ENCODE measurements at regions not wholly inside any gene's neighbourhood (a gene's known extent, or its start where the extent isn't known, plus 50 kb on each side); places are given as distances from the start of the nearest gene placed in this dataset.

GRCh38 chr9:105054491-105054890 lies 126.5 kb upstream of the ABCA1 start:
- TF ChIP-seq, protein P1, sequence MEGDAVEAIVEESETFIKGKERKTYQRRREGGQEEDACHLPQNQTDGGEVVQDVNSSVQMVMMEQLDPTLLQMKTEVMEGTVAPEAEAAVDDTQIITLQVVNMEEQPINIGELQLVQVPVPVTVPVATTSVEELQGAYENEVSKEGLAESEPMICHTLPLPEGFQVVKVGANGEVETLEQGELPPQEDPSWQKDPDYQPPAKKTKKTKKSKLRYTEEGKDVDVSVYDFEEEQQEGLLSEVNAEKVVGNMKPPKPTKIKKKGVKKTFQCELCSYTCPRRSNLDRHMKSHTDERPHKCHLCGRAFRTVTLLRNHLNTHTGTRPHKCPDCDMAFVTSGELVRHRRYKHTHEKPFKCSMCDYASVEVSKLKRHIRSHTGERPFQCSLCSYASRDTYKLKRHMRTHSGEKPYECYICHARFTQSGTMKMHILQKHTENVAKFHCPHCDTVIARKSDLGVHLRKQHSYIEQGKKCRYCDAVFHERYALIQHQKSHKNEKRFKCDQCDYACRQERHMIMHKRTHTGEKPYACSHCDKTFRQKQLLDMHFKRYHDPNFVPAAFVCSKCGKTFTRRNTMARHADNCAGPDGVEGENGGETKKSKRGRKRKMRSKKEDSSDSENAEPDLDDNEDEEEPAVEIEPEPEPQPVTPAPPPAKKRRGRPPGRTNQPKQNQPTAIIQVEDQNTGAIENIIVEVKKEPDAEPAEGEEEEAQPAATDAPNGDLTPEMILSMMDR (conservative IDR thresholded peaks at IDR 0.05) = no peak
- H3K36me3 Mint-ChIP-seq = no peaks in the 10 kb centered on the region
- H3K27me3 Mint-ChIP-seq = no peaks in the 10 kb centered on the region
- peaks cover 15% of the 10 kb centered on the region for H3K9me3 Mint-ChIP-seq
- DNase-seq (ENCODE audit: extremely low spot score, unreplicated experiment) = no peak
- peaks cover 14% of the 10 kb centered on the region for H3K4me1 Mint-ChIP-seq (ENCODE audit: unreplicated experiment)
- H3K27ac Mint-ChIP-seq = no peak overlapping the region
- H3K4me3 Mint-ChIP-seq = no peak overlapping the region

DNA sequence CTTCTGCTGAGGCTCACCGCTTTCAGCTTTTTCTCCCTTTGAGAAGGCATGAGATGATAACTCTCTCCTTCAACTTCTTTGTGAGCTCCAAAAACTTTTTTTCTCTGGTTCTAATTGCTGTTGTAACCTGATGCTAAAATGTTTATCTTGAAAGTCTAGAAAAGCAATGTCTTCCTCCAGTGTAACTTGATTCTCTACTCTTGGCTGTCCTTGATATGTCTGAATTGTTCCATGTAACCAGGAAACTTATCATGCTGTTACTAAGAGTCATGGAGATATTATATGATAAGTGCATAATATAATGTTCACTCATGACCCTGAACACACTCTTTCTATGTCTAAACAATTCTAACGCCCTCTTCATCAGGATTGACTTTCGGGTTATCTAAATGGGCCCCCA lies 128.0 kb upstream of the ABCA1 start:
- Mint-ChIP-seq H3K27ac (peak overlapping the region; percentile 1), H3K36me3 (no peaks in the 10 kb centered on the region), H3K27me3 (no peaks in the 10 kb centered on the region), H3K9me3 (peaks cover 21% of the 10 kb centered on the region), H3K4me1 (ENCODE audit: unreplicated experiment) (peaks cover 14% of the 10 kb centered on the region), H3K4me3 (no peak overlapping the region)
- no peak for DNase-seq (ENCODE audit: extremely low spot score, unreplicated experiment)
- TF ChIP-seq, protein P1 (conservative IDR thresholded peaks at IDR 0.05) = no peak

- Mint-ChIP-seq H3K27ac (no peak overlapping the region), H3K36me3 (no peaks in the 10 kb centered on the region), H3K9me3 (peaks cover 26% of the 10 kb centered on the region), H3K4me3 (no peak overlapping the region), H3K4me1 (ENCODE audit: unreplicated experiment) (peaks cover 18% of the 10 kb centered on the region), H3K27me3 (no peaks in the 10 kb centered on the region)
- TF ChIP-seq, protein P1 (conservative IDR thresholded peaks at IDR 0.05) = no peak
- no peak for DNase-seq (ENCODE audit: extremely low spot score, unreplicated experiment)
Observed at GRCh38 chr9:105057551-105057950, 129.6 kb upstream of the ABCA1 start.

DNA sequence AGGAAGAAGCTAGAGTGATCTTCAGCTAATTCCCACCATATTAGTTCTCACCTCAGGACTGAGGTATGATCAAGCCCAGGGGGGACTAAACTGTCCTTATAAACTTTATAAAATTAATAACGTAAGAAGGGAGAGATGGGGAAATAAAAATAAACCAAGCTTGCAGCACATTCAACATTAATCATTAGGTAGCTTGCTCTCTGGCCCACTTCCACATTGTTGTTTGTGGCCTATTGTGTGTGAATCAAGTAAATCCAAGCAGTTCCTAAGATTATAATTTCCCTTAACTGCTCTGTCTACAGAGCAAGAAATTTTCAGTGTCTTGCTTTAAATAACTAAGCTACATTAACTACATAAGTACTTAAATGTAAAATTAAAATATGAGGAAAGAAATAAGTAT lies 131.3 kb upstream of the ABCA1 start:
- no peak for DNase-seq (ENCODE audit: extremely low spot score, unreplicated experiment)
- H3K4me3 Mint-ChIP-seq = no peak overlapping the region
- H3K4me1 Mint-ChIP-seq (ENCODE audit: unreplicated experiment) = peaks cover 27% of the 10 kb centered on the region
- H3K36me3 Mint-ChIP-seq = no peaks in the 10 kb centered on the region
- TF ChIP-seq, protein P1 (conservative IDR thresholded peaks at IDR 0.05) = no peak
- H3K27me3 Mint-ChIP-seq = no peaks in the 10 kb centered on the region
- H3K9me3 Mint-ChIP-seq = peaks cover 21% of the 10 kb centered on the region
- no peak overlapping the region for H3K27ac Mint-ChIP-seq

DNA sequence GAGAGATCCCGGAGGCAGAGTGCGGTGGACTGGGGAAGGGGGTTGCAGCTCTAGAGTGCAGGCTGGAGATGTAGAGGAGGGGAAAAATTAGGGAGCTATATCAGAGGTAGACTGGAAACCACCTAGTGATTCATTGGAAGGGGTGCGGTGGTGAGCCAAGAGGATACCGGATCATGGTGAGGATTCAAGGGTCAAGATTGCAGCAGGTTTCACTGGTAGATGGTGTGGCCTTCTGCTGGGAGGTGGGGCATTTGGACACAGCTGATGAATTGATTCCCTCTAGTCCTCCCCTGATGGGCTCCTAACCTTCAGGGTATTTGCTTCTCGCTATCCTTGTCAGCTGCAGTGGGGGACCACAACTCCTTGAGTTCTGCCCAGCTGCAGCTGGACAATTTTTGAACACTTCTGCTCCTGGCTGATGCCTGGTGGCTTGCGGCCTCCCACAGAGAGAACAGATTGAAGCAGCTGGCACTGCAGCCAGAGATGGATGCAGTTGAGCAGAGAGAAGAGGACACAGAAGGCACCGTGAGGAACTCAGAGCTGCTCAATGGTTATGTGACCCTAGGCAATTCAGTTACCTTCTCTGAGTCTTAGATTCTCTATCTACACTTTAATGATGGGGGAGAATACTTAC lies 134.4 kb upstream of the ABCA1 start:
- Mint-ChIP-seq H3K4me1 (ENCODE audit: unreplicated experiment) (peaks cover 28% of the 10 kb centered on the region), H3K4me3 (no peak overlapping the region), H3K9me3 (peaks cover 12% of the 10 kb centered on the region), H3K36me3 (no peaks in the 10 kb centered on the region), H3K27me3 (no peaks in the 10 kb centered on the region), H3K27ac (no peak overlapping the region)
- DNase-seq (ENCODE audit: extremely low spot score, unreplicated experiment) = no peak
- TF ChIP-seq, protein P1 (conservative IDR thresholded peaks at IDR 0.05) = no peak
